Testis (tissue), 2 donors: ENCODE measurements at regions not wholly inside any gene's neighbourhood (a gene's known extent, or its start where the extent isn't known, plus 50 kb on each side); places are given as distances from the start of the nearest gene placed in this dataset.

ENCODE experiments used
- DNase-seq: peaks from one replicate; pipeline ENCODE4 v3.0.0-alpha.2; 2019
- H3K27ac ChIP-seq, 2 donors: fragments of 200-600 bp; sonication (generic); one replicate each; pipeline ENCODE4 v1.5.1; 2019
- H3K27me3 ChIP-seq: fragments of 200-600 bp; sonication (generic); one replicate; pipeline ENCODE4 v1.5.1; 2019
- H3K36me3 ChIP-seq: fragments of 200-600 bp; sonication (generic); one replicate; pipeline ENCODE4 v1.5.1; 2017; ENCODE audit warnings: low read depth; ENCODE audit errors: missing control alignments
- H3K4me1 ChIP-seq: fragments of 200-600 bp; sonication (generic); one replicate; pipeline ENCODE4 v1.5.1; 2019
- H3K4me3 ChIP-seq, 2 donors: fragments of 200-600 bp; sonication (generic); one replicate each; pipeline ENCODE4 v1.5.1; 2017 to 2019
- H3K9me3 ChIP-seq: fragments of 200-600 bp; sonication (generic); one replicate; pipeline ENCODE4 v1.5.1; 2017
- POLR2A ChIP-seq: fragments of 450-650 bp; IDR thresholded peaks from one replicate; pipeline ENCODE4 v1.6.1; 2017; ENCODE audit warnings: antibody characterized with exemption, mild to moderate bottlenecking, moderate library complexity
- WGBS, 2 donors: methylation state at CpG; one replicate each; pipeline ENCODE4 v1.1.5; 2018; 5-methylcytosine and 5-hydroxymethylcytosine counted together
- intact Hi-C: fragments of 100-400 bp; cut with DNase I; formaldehyde crosslinking; loops from one replicate; pipeline ENCODE4 v1.15.1; 2023; ENCODE audit warnings: low total_unique reads
- TF ChIP-seq, protein P1 (sequence below), 3 experiments: fragments of 450-650 bp in 2 of 3; fragments of 200-600 bp in 1 of 3; sonication (generic) in 1 of 3; IDR thresholded peaks; one replicate each; pipeline ENCODE4 v1.5.1; 2016 to 2019; ENCODE audit warnings: antibody characterized with exemption in 3 of 3, mild to moderate bottlenecking in 2 of 3, moderate library complexity in 1 of 3

DNA sequence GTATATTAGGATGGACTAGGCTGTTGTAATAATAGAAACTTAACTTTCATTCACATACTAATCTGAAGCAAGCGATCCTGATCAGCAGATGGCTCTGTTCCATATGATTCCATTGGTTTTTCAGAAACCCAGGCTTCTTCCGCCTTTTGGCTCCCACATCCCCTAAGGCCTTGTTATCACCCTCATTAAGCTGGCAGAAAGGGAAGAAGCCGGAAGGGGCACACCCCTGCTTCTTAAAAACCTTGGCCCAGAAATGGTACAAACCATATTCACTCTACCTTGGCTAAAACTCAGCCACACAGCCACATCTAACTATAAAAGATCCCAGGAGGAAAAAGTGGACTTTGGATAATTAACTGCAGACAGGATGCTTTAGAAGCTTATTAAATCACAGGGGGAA is 329.2 kb downstream of the PCNX1 start:
- TF ChIP-seq, protein P1, sequence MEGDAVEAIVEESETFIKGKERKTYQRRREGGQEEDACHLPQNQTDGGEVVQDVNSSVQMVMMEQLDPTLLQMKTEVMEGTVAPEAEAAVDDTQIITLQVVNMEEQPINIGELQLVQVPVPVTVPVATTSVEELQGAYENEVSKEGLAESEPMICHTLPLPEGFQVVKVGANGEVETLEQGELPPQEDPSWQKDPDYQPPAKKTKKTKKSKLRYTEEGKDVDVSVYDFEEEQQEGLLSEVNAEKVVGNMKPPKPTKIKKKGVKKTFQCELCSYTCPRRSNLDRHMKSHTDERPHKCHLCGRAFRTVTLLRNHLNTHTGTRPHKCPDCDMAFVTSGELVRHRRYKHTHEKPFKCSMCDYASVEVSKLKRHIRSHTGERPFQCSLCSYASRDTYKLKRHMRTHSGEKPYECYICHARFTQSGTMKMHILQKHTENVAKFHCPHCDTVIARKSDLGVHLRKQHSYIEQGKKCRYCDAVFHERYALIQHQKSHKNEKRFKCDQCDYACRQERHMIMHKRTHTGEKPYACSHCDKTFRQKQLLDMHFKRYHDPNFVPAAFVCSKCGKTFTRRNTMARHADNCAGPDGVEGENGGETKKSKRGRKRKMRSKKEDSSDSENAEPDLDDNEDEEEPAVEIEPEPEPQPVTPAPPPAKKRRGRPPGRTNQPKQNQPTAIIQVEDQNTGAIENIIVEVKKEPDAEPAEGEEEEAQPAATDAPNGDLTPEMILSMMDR (IDR thresholded peaks at IDR 0.05): no peak
- TF ChIP-seq POLR2A: no peak
- WGBS, 2 donors: 80 to 82% methylated on average over 3 of the region's 3 CpGs
- no peak for DNase-seq

DNA sequence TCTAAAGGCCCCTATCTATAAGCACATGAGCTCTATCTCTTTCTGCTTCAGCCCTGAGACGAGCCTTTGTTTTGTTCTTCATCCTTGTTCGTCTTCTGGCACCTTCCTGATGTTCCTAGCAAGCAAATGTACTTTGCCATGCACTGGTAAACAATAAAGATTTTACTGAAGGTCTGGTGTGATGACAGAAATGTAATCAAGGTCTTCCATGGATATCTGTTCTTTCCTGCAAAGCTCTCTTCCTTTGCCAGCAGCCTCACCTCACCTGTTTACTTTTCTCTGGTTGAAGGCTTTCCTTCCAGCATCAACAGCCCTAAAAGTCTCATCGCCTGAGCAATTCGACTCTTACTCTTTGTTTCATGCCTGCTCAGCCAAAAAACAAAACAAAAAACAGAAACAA is 330.3 kb downstream of the PCNX1 start:
- H3K4me1 ChIP-seq: no peaks in the 10 kb centered on the region
- no peak overlapping the region for H3K4me3 ChIP-seq
- no peak overlapping the region for H3K27ac ChIP-seq
- TF ChIP-seq POLR2A: no peak
- TF ChIP-seq, protein P1 (IDR thresholded peaks at IDR 0.05): no peak
- no peaks in the 10 kb centered on the region for H3K36me3 ChIP-seq
- no peak for DNase-seq
- H3K9me3 ChIP-seq: no peaks in the 10 kb centered on the region
- H3K27me3 ChIP-seq: no peaks in the 10 kb centered on the region
- intact Hi-C loops: no loop called here
- 86 to 94% methylated on average over 4 of the region's 4 CpGs for WGBS, 2 donors

More for the DNA sequence above, 329.2 kb downstream of the PCNX1 start:
- intact Hi-C loops: no loop called here
- Histone ChIP-seq H3K36me3 (no peaks in the 10 kb centered on the region), H3K4me3 (no peak overlapping the region), H3K4me1 (no peaks in the 10 kb centered on the region), H3K27me3 (no peaks in the 10 kb centered on the region), H3K9me3 (no peaks in the 10 kb centered on the region), H3K27ac (no peak overlapping the region)

DNA sequence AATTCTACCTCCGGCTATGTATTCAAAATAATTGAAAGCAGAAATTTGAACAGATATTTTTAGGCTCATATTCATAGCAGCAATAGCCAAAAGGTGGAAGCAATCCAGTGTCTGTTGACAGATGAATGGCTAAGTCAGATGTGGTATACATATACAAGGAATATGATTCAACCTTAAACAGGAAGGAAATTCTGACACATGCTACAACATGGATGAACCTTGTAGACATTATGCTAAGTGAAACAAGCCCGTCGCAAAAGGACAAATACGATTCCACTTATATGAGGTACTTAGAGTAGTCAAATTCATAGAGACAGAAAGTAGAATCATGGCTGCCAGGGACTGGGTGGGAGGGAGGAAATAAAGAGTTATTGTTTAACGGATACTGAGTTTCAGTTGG is 331.6 kb downstream of the PCNX1 start:
- no peak for TF ChIP-seq POLR2A
- Histone ChIP-seq H3K27me3 (no peaks in the 10 kb centered on the region), H3K4me3 (no peak overlapping the region), H3K27ac (no peak overlapping the region), H3K9me3 (no peaks in the 10 kb centered on the region), H3K4me1 (no peaks in the 10 kb centered on the region), H3K36me3 (no peaks in the 10 kb centered on the region)
- intact Hi-C loops: no loop called here
- WGBS, 2 donors: 75 to 78% methylated on average over 5 of the region's 5 CpGs
- DNase-seq: peak; percentile 44

DNA sequence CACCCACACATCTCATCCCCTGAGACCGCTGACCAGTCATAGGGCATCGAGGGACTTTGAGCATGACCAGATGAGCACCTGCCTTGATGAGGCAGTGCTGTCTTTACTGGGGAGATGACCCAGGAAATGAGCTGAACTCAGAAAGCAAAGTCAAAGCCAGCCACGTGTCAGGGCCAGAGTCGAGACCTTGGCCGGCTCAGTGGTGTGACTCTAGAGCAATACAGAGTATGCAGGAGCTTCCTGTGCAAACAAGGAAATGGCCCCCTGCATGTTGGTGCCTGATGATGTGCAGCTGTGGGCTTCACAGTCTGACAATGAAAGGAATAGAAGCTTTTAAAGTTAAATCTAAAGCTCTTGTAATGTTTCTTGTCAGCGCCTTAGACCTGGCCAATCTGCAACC is 332.9 kb downstream of the PCNX1 start:
- TF ChIP-seq, protein P1 (IDR thresholded peaks at IDR 0.05): no peak
- no peak for TF ChIP-seq POLR2A
- Histone ChIP-seq H3K4me1 (no peaks in the 10 kb centered on the region), H3K9me3 (no peaks in the 10 kb centered on the region), H3K36me3 (no peaks in the 10 kb centered on the region), H3K4me3 (no peak overlapping the region), H3K27me3 (no peaks in the 10 kb centered on the region), H3K27ac (no peak overlapping the region)
- intact Hi-C loops: no loop called here
- WGBS, 2 donors: 81 to 86% methylated on average over 3 to 6 of the region's 6 CpGs
- DNase-seq: no peak

DNA sequence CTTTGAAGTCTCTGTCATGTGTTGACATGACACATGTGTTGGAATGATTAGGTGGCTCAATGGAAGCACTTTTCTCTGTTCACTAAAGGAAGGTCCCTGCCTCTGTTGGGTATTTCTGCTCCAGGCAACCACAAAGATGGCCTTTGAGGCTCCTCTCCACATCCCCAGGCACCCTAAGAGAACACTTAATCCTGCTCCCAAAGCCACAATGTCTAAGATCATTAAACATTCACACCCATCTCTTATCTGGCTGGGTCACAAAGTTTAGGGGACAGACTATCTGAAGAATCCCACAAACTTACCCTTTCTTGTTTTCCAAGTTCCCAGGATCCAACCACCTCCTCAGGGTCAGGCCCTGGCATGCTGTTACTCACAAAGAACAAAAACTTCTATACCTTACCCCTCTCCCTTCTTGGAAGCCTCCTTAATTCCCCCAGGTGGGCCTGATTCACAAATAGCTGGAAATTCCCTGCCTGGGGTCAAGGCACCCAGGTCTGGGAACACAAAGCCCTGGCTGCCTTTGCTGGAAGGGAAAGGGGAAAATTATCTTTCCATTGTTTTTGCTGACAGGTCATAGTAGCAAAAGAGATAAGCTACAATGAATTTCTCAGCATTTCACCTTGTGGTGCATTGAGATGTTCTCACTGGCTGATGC is 333.7 kb downstream of the PCNX1 start:
- no peaks in the 10 kb centered on the region for H3K4me1 ChIP-seq

More for the DNA sequence above, 333.7 kb downstream of the PCNX1 start:
- H3K27ac ChIP-seq: no peak overlapping the region
- intact Hi-C loops: no loop called here
- no peak for TF ChIP-seq POLR2A
- TF ChIP-seq, protein P1 (IDR thresholded peaks at IDR 0.05): no peak
- DNase-seq: no peak
- H3K9me3 ChIP-seq: no peaks in the 10 kb centered on the region
- no peaks in the 10 kb centered on the region for H3K36me3 ChIP-seq
- H3K4me3 ChIP-seq: no peak overlapping the region
- H3K27me3 ChIP-seq: no peaks in the 10 kb centered on the region
